AG10803 (cell line): ENCODE measurements at regions not wholly inside any gene's neighbourhood (a gene's known extent, or its start where the extent isn't known, plus 50 kb on each side); places are given as distances from the start of the nearest gene placed in this dataset.
A peak's percentile ranks its signal among the peaks of the same experiment; 100 is the strongest.

Experiments
- DNase-seq: peaks from one replicate; pipeline ENCODE4 v3.0.0; 2010; ENCODE audit warnings: low read depth
- H3K4me3 ChIP-seq: 2 replicates; pipeline ENCODE4 v1.5.1; 2011; ENCODE audit warnings: mild to moderate bottlenecking, low read length, control low read depth
- CTCF ChIP-seq: conservative IDR thresholded peaks from 2 replicates; pipeline ENCODE4 v1.5.1; 2011; ENCODE audit warnings: mild to moderate bottlenecking, low read length, control low read depth, inconsistent platforms

- no peak overlapping the region for H3K4me3 ChIP-seq
- TF ChIP-seq CTCF: no peak
- peak; percentile 15 for DNase-seq
Observed at GRCh38 chr1:96425382-96426129, 296.0 kb upstream of the PTBP2 start.

- no peak for DNase-seq
- no peak overlapping the region for H3K4me3 ChIP-seq
- TF ChIP-seq CTCF: no peak
Observed at GRCh38 chr1:96427616-96428015, 294.0 kb upstream of the PTBP2 start.

GRCh38 chr1:96445302-96445701 lies 276.3 kb upstream of the PTBP2 start:
- peak; percentile 12 for DNase-seq
- no peak overlapping the region for H3K4me3 ChIP-seq
- no peak for TF ChIP-seq CTCF

- no peak for DNase-seq
- no peak for TF ChIP-seq CTCF
- no peak overlapping the region for H3K4me3 ChIP-seq
Observed at GRCh38 chr1:96464066-96464465, 257.5 kb upstream of the PTBP2 start.

GRCh38 chr1:96464522-96464921 lies 257.1 kb upstream of the PTBP2 start:
- no peak for TF ChIP-seq CTCF
- no peak overlapping the region for H3K4me3 ChIP-seq
- DNase-seq: no peak

- no peak for TF ChIP-seq CTCF
- no peak overlapping the region for H3K4me3 ChIP-seq
- no peak for DNase-seq
Observed at GRCh38 chr1:96464991-96465390, 256.6 kb upstream of the PTBP2 start.

- DNase-seq: peak; percentile 9
- no peak overlapping the region for H3K4me3 ChIP-seq
- no peak for TF ChIP-seq CTCF
Observed at GRCh38 chr1:96465441-96465840, 256.1 kb upstream of the PTBP2 start.
